ENCODE measurements at regions not wholly inside any gene's neighbourhood (a gene's known extent, or its start where the extent isn't known, plus 50 kb on each side); places are given as distances from the start of the nearest gene placed in this dataset.

DNA sequence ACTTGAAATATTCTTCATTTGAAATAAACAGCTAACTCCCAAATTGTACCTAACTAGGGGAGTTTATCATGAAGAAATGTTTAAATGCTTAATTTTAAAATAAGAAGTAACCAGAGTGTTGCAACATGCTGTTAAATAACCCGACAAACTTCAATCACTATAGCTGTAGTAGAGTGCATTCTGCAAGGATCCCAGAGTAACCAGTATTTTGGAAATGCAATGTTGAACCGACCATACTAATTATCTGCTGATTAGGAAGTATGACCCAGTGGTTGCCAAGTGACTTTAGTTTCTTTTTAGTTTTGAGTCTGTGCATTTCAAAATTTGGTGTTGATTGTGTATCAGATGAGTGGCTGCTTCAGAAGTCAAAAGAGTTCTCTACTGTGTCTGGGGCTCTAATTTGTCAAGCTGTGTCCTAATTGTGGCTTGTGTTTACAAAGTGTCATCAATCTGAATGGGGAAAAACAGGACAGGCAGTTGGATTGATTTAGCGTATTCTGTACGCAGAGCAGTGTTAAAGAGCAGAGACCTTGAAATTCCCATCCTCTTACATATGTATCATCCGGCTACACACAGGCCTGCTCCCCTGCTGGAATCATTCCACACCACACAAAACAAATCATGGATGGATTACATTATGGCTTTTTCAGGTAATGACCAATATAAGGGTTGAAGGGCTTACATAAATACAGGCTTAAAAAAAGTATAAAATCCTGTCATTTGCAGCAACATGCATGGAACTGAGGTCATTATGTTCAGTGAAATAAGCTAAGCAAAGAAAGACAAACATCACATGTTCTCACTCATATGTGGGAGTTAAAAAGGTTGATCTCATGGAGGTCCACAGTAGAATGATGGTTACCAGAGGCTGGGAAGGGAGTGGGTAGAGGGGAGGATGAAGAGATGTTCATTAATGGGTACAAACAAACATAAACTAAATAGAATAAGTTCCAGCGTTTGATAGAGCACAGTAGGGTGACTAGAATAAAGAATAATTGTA lies 351.5 kb downstream of the KLF12 start:
- no peak for DNase-seq

DNA sequence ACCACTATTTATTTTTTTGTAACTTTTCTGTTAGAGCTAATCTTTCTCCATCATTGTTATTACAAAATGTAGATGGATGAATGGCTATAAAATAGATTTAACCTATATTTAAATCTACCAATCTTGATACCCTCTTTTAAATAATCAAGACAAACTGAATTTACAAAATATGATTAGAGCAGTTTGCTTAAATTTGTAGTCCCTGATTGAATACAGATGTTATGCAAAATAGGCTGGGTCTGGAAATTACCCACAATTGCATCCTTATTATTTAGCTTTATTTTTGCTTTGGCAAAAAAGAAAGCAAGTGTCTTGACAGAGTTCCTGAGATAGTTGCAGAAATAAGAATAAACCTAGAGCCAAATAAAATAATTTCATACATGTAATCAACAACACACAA lies 352.8 kb downstream of the KLF12 start:
- DNase-seq = no peak

DNA sequence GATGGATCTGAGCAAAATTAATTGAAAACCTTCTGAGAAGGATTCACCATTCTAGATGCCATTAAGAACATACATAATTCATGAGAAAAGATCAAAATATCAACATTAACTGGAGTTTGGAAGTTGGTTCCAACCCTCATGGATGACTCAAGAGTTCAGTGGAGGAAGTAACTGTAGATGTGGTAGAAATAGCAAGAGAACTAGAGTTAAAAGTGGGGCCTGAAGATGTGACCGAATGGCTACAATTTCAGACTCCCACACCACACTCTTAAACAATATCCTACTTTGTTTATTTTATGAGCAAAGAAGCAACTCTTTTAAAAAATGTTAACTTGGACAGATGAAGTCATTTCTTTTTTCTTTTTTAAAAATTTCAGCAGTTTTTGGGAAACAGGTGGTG lies 354.3 kb downstream of the KLF12 start:
- no peak for DNase-seq

DNA sequence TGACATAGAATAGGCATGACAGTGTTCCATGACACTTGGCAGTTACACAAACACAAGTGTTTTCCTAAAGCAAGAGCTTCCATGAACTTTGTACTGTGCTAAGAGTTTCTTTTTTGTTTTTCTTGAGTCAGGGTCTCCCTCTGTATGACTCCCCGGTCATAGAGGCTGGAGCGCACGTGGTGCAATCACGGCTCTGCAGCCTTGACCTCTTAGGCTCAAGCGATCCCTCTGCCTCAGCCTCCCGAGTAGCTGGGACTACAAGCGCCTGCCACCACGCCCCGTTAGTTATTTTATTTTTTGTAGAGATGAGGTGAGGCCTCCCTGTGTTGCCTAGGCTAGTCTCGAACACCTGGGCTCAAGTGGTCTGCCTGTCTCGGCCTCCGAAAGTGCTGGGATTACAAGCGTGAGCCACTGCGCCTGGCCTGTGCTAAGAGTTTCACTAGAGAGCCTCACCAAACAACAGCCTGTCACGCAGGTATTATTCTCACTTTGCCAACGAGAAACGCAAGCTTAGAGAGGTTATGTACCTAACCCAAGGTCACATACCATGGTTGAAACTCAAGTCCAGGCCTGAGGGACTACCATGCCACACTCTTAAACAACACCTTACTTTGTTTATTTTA lies 355.9 kb downstream of the KLF12 start:
- DNase-seq = no peak

DNA sequence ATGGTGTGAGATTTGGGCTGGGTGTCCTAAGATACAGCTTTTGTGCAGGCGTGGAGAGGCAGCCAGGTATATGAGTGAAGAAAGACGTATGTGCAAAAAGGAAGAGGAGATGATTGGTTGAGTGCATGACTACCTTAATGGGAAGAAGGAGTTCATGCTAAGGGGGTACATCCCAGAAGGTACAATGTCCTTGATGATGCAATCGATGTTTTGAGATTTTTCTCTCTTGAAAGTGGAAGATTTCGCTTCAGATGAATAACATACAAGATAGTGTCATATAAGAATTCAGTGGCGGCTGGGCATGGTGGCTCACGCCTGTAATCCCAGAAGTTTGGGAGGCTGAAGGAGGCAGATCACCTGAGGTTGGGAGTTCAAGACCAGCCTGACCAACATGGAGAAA lies 357.1 kb downstream of the KLF12 start:
- no peak for DNase-seq

DNA sequence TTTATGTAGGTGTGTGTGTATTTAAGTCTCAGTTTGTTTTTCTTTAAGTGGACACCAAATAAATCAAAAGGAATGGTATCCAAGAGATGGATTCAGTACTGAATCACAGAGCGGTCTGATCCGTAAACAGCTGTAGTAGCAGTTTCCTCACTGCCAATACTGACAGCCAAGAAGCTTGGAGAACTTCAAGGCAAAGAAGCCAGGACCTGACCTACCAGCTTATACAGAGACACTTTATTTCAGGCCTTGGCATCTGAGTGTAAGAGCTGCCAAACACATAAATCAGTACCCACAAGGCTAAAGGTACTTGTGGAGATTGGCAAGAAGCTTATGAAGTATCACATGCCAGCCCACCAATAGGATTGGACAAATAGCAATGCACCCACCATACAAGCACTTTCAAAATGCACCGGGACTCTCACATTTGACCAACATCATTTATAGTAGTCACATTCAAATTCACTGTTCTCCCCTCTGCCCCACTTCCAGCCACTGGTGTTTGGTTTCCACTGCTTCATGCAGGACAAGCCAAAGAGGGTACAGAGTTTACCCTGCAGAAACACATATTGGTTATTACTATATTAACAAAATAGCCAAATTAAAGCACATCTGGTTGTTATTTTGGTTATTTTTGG lies 357.9 kb downstream of the KLF12 start:
- no peak for DNase-seq

DNA sequence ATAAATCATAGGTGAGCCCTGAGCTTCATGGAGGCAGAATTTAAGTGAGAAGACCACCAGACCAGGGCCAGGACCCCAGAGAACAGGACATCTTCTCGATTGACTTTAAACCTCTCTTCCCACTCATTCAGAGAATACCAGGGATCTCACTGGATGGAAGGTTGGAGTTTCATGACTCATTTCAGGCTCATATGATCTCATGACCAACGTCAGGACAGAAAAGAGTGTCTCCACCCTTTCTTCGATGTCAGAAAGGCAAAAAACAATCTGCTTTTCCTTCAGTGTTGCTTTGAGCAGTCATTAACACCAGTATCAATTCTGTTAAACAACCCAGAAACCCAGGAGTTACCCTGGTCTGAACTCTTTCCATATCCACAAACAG lies 361.0 kb downstream of the KLF12 start:
- DNase-seq = no peak

DNA sequence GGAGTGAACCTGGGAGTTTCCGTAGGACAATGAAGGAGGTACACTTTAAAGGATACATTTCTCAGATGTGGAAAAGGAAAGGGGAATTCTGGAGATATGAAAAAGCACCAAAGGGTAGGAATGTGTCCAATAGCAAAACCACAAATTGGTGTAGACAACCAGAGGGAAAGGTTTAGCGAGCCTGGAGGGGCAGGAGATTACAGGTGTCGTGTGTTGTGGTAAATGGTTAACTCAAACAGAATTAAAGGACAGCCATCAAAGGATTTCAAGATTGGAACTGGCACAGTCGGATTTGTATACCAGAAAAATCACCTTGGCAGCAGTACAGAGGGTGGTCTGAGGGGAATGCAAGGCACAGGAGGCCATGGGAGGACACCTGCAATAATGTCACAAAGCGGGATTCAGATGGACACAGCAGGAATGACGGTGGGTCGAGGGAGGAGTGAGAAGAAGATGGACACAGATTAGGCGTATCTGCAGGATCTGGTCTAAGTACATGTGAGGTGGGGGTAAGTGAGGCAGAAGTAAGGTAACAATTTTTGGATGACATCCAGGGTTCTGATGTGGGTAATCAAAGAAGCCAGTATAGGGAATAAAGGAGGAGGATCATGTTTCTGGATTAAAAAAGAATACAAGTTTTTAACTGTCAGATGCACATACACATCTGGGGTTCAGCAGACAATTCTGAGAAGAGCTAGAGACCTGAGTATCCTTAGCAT lies 361.6 kb downstream of the KLF12 start:
- DNase-seq = no peak

DNA sequence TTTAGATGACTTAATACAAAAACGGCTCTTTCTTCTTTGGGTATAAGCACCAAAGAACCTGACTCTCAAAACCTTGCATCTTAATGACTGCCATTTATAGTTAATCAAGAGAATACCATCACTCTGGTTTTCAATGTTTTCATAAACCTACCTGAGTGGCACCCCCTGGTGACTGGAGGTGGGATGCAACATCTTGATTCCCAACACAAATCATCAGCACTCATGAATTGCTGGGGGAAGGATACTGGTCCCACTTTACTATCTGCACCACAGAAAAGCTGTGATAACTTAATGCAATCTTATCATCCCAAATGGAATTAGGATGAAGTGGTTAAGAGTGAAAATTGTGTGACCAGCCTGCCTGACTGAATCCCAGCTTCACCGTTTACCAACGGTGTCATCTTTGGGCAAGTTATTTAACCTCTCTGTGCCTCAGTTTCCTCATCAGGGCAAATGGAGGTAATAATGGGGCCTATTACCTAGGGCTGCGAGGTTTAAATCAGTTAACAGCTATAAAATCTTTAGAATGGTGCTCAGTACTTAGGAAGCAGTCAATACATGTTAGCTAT lies 366.4 kb downstream of the KLF12 start:
- peak in 2 of 5 experiments; percentile 7 to 34 for DNase-seq

DNA sequence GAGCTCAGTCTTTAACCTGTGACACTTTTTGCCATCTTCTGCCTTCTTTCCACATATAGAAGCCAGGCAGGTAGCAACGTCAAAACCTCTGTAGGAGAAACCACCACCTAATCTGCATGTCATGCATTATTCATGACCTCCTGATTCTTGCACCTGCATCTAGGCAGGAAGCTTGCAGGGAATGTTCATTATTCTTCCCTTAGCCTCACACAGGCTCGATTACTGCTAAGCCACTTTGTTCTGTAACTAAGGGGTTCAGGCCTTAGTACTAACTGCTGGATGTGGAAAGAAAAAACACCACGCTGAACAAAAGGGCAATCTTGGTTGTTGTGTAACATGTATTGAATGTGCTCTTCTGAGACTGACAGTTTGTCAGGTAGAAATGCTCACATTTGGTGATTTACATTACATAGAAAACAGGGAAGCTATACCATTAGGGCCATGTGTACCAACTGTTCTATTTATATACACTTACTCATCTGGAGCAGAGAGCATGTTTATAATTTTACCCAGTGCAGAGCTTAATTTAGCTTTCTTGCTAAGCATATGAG lies 366.9 kb downstream of the KLF12 start:
- DNase-seq = peak in 1 of 5 experiments; percentile 20

DNA sequence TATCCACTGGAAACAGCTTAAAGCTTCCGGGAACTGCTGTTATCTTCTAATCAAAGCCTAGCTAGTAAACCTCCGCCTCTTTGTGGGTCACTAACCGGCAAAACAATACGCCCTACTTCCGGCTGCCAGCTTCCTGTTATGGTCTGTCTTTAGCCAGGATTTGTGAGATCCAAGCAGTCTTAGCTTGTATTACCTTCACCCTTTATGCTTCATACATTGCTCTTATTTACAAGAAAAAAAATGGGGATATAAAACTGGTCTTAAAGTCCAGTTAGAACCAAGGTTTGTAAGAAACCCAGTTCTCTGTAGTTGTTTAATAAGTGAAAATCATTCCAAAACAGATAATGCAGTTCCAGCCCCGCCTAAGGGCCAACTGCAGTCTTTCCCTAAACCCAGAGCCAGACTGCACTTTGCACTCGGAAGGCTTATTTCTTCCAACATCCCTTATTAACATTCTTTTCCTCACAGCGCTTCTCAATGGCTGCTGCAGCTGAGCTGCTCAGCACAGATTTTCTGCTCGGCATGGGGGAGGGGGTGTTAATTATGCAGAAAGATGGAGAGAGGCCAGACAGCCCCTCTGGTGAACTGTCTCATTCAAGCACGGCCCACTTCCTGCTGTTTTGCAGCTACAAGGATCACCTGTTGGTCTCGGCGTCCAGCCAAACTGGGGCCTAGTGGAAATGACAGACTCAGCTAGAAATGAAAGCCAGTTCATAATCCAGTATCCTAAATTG lies 368.4 kb downstream of the KLF12 start:
- peak; percentile 17 to 91 (median 54) for DNase-seq

DNA sequence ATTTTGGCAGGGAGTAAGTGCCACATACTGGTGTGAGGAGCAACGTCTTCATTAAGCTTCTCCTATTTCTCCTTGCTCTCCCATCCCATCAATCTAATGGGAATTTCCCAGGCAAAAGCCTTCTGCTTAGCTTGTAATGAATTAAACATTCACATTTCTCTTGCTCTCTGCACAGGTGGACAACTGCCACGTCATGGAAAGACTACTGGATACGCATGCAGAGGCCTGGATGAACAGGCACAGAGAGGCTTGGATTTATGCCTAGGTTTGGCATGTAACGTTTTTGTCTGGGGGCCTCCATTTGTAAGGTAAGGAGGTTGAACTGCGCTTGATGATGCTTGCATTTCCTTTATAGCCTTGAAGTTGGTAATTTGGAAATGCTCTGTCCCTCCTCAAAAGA lies 374.8 kb downstream of the KLF12 start:
- no peak for DNase-seq

DNA sequence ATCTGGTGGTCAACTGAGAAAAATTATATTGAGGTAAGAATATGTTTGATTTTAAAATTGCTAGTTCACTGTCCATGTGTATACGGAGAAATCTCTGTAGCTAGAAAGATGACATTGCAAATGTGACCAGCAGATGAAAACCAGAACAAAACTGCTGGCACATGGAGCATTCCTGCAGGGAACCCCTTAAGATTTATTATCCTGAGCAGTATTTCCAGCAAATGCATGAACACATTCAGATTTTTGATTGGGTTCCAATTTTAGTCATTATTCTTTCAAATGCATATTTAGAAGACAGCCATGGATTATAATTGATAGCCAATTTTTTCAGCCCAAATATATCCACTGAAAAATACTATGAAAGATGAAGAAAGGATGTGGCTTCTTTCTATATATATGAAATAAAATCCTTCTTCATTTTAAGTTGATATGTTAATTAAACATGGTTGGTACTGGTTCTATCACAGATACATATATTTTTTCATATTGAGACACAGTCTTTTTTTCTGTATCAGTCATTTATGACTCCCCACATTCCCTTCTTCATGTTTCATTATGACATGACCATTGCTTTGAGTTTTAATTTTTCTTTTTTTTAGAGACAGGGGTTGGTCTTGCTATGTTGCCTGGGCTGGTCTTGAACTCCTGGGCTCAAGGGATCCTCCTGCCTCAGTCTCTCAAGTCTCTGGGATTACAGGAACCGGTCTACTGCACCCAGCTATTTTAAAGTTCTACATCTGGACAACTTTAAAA lies 376.5 kb downstream of the KLF12 start:
- DNase-seq = no peak

DNA sequence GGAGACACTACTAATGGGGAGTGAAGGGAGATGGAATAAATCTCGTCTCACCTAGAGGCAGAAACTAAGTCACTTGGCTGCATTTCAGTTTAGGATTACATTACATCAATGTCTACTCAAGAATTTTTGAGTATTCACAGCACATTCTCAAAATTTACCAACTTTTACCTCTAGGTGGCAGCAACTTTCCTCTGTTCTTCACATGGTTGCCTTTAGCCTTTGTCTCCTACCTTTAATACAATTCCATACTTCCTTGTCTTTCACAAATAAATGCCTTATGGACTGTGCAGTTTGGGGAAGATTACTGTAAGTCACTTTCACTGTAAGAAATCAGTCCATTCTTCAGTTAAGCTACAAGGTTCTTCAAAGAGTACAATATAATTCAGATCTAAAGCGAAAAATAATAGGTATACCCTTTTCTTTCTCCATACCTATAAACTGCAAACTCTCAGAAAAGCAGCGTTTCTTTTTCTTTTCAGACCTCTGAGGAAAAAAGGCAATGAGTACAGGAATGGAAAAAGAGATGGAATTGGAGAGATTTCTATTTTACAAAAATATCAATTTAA lies 379.4 kb downstream of the KLF12 start:
- DNase-seq = peak in 2 of 5 experiments; percentile 22 to 41

DNA sequence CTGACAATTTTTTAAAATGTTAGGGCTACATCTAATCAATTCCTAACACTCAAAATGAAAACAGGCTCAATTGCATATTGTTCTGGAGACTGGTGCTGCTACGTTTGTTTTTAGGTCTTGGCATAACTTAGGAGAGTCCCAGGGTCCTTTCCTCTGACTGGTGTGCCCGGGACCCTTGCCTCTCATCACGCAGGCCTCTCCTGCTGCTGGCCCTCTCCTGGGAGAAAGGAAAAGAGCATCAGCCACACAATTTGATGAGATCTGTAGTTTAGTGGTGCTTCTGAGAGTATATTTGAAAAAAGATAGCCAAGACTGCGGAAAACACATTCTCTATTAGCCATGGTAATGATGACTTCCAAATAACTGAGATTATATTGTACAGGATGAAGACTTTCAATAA lies 380.0 kb downstream of the KLF12 start:
- DNase-seq = no peak

DNA sequence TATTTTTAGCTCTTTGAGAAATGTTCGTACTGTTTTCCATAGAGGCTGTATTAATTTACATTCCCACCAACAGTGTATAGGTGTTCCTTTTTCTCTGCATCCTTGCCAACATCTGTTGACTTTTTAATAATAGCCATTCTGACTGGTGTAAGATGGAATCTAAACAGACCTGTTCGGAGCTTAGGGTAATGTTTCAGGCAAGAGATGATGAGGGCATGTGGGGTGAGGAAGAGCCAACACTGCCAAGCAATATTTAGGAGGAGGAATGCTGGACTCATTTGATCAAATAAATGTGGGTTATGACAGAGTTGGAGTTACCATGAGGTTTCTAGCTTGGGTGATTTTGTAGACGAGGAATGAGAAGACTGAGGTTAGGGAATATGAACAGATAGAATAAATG lies 382.9 kb downstream of the KLF12 start:
- DNase-seq = no peak

DNA sequence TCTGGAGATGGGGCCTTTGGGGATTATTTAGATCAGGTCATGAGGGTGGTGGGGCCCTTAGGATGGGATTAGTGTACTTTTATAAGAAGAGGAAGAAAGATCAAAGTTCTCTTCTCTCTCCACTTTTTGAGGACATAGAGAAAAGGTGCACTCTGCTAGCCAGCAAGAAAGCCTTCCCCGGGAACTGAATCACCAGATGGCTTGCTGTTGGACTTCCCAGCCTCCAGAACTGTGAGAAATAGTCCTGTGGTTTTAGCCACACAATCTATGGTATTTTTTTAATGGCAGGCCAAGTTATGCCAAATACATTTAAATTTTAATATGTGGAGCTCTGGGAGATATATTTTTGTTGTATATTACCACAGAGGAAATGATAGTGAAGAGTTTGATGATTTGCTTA lies 385.8 kb downstream of the KLF12 start:
- no peak for DNase-seq

DNA sequence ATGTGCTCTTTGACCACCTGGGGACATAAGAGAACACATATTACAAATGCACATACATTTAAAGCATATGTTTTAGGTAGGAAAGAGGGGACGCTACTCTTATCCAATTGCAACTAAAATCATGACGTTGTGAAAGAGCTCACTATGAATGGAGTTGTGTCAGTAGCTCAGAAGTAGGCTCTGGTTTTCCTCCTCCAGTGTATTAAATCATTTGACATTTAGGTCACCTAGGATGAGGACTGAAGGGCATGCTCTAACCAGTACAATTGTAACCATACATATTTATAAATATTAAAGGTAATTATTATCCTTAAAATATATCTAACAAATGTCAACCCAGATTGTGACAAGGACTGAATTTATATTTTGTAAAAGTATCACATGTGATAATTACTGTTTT lies 389.0 kb downstream of the KLF12 start:
- no peak for DNase-seq

DNA sequence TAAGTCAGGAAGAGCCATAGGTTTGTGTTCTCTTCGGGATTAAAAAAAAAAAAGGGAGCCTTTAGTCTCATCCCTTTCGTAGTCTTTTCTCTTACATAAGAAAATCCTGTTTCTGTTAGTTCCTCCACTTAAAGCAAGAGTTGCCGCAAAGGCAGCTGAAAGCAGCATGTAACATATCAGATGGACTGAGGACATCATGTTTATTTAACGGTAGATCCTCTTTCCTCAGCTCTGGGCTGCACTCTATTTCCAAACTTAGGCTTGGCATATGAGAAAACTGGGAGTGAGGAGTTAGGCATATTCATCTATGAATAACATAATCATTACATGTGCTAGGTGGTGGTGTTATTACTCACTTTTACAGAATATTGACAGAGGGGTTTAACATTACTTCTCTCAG lies 391.2 kb downstream of the KLF12 start:
- DNase-seq = no peak

DNA sequence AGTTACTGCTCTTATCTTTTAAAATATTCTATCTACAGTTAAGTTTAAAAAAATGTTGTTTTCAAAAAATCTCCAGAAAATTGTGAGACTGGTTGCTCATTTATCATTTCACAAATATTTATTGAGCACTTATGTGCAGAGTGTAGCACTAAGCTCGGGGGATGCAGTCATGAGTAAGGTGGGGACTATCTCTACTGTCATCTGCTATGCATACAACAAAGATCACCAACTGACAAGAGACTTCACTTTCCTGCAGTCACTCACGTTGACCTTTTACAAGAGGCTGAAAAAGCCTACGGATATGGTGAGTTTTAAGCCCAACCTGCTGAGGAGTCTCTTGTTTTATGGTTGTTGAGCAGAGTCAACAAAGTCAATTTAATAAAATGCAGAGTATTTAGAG lies 392.5 kb downstream of the KLF12 start:
- no peak for DNase-seq

DNA sequence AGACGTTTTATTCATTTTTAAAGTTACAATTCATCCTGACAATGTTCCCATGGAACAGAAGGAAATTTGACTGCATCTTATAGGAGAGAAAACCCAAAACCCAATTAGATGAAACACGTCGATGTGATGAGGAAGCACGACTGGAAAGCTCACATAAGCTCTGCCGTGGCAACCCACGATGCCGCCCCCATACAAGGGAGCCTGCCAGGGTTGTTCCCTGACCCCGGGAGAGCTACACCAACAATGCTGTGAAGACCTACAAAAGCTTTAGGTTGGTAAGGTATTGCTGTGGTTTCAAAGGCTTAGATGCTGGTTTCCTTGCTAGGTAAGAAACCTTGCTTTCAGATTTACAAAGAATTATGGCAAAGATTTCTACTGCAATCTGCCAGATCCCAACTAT lies 393.1 kb downstream of the KLF12 start:
- no peak for DNase-seq
